PC-3 (cell line): ENCODE measurements at regions not wholly inside any gene's neighbourhood (a gene's known extent, or its start where the extent isn't known, plus 50 kb on each side); places are given as distances from the start of the nearest gene placed in this dataset.

Experiments used
- ATAC-seq: fragments of 200-7000 bp; cut with Tn5 transposase; 2 replicates; pipeline ENCODE4 v1.9.1; 2020; ENCODE audit warnings: mild to moderate bottlenecking, moderate library complexity
- BruUV-seq: library from RNA; stranded (reverse); fragments of 400-500 nt; replicated peaks from 2 replicates; lab custom pipeline; 2021; lab: Mats Ljungman, UMichigan
- CTCF ChIA-PET: fragments of 300-600 bp; sonication (Branson Sonifier 250); formaldehyde crosslinking; loops from one replicate; lab custom pipeline; 2022; ENCODE audit warnings: antibody characterized with exemption; lab: Charles Lee
- POLR2A ChIA-PET: fragments of 300-600 bp; sonication (Branson Sonifier 250); formaldehyde crosslinking; loops from one replicate; lab custom pipeline; 2022; ENCODE audit warnings: antibody characterized with exemption; ENCODE audit not compliant: unreplicated experiment; lab: Charles Lee
- DNase-seq: peaks from one replicate; pipeline ENCODE4 v3.0.0-alpha.2; 2015
- H2AFZ ChIP-seq: fragments of 300-600 bp; sonication (generic); 2 replicates; pipeline ENCODE4 v1.6.0; 2016; ENCODE audit warnings: antibody characterized with exemption, low read length
- H3F3A ChIP-seq: fragments of 300-600 bp; sonication (generic); one replicate; pipeline ENCODE4 v1.6.0; 2017; ENCODE audit warnings: antibody characterized with exemption, low read length, control low read depth, mild to moderate bottlenecking; ENCODE audit not compliant: unreplicated experiment
- H3K27ac ChIP-seq: fragments of 300-600 bp; sonication (generic); 2 replicates; pipeline ENCODE4 v1.5.1; 2016; ENCODE audit warnings: mild to moderate bottlenecking, low read length
- H3K27me3 ChIP-seq: fragments of 300-600 bp; sonication (generic); 2 replicates; pipeline ENCODE4 v1.6.1; 2016; ENCODE audit warnings: low read length, mixed read lengths
- H3K36me3 ChIP-seq: fragments of 300-600 bp; sonication (generic); 2 replicates; pipeline ENCODE4 v1.6.1; 2016; ENCODE audit warnings: low read depth, mixed run types, low read length, mixed read lengths
- H3K4me1 ChIP-seq: fragments of 300-600 bp; sonication (generic); 2 replicates; pipeline ENCODE4 v1.5.1; 2016; ENCODE audit warnings: low read length; ENCODE audit not compliant: insufficient read depth
- H3K4me2 ChIP-seq: fragments of 300-600 bp; sonication (generic); 2 replicates; pipeline ENCODE4 v1.6.0; 2016; ENCODE audit warnings: low read length
- H3K4me3 ChIP-seq: fragments of 300-600 bp; sonication (generic); 2 replicates; pipeline ENCODE4 v1.5.1; 2016; ENCODE audit warnings: mild to moderate bottlenecking, low read length, mixed read lengths
- H3K79me2 ChIP-seq: fragments of 300-600 bp; sonication (generic); 2 replicates; pipeline ENCODE4 v1.6.1; 2017; ENCODE audit warnings: low read length, mixed read lengths
- H3K9ac ChIP-seq: fragments of 300-600 bp; sonication (generic); 2 replicates; pipeline ENCODE4 v1.6.0; 2016; ENCODE audit warnings: mild to moderate bottlenecking, low read length
- H3K9me2 ChIP-seq: fragments of 300-600 bp; sonication (generic); replicated peaks from 2 replicates; pipeline ENCODE4 v1.6.1; 2016; ENCODE audit warnings: mixed run types, low read length, mixed read lengths
- H3K9me3 ChIP-seq: fragments of 300-600 bp; sonication (generic); 2 replicates; pipeline ENCODE4 v1.6.1; 2016; ENCODE audit warnings: low read length, mixed read lengths
- H4K20me1 ChIP-seq: fragments of 300-600 bp; sonication (generic); 2 replicates; pipeline ENCODE4 v1.6.1; 2016; ENCODE audit warnings: low read length, mixed read lengths
- CTCF ChIP-seq: fragments of 300-600 bp; sonication (generic); conservative IDR thresholded peaks from 2 replicates; pipeline ENCODE4 v1.5.1; 2017; ENCODE audit warnings: antibody characterized with exemption, low read depth, mild to moderate bottlenecking, low read length
- EZH2 ChIP-seq: fragments of 300-600 bp; sonication (generic); IDR thresholded peaks from one replicate; pipeline ENCODE4 v1.6.1; 2017; ENCODE audit warnings: antibody characterized with exemption, mild to moderate bottlenecking, low read length; ENCODE audit not compliant: unreplicated experiment
- EZH2phosphoT487 ChIP-seq: fragments of 300-600 bp; sonication (generic); IDR thresholded peaks from 2 replicates; pipeline ENCODE4 v1.6.1; 2018; ENCODE audit warnings: mild to moderate bottlenecking, antibody characterized with exemption, low read length, borderline replicate concordance
- intact Hi-C: fragments of 100-400 bp; cut with micrococcal nuclease; formaldehyde crosslinking; loops from 2 replicates; pipeline ENCODE4 v1.9.0; 2023

DNA sequence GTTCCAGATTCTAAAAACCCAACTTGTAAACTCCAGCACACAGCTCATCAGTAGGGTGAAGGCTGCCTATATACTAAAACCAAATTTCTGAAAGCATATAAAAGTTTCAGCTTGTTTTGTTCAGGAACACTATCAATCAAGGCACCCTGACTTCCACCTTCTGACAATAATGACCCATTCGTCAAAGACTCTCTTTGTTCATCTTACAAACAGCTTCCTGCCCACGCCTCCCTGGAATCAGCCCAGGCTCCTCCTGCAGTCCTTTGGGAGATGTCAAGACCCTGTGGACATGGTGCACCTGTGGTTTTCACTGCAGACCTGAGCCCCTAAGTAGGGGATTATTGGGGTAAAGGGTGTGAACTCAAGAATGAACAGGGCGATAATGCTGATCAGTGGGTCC is 178.9 kb upstream of the CAMK1G start:
- intact Hi-C loops = loop anchor here (2.0 kb wide), 1 partner anchor 50 kb away; no protein-coding TSS in a partner anchor
- TF ChIP-seq EZH2phosphoT487 (no peak), EZH2 (no peak), CTCF (no peak)
- H3K9ac ChIP-seq = peak overlapping the region; percentile 76
- peak overlapping the region; percentile 53 for H3K4me3 ChIP-seq
- POLR2A ChIA-PET = interaction anchor here (0.6 to 1.5 kb wide), 3 partner anchors 47 to 249 kb away, joined by 4 to 6 read pairs (median 4); no protein-coding TSS in a partner anchor
- H3K27ac ChIP-seq = peak overlapping the region; percentile 96
- H3K79me2 ChIP-seq = no peaks in the 10 kb centered on the region
- DNase-seq (peak; percentile 88), ATAC-seq (peak; percentile 62)
- no peaks in the 10 kb centered on the region for H3K9me2 ChIP-seq
- CTCF ChIA-PET = interaction anchor here (0.5 to 1.9 kb wide), 4 partner anchors 30 to 319 kb away, joined by 3 to 5 read pairs (median 4); no protein-coding TSS in a partner anchor
- H3K4me1 ChIP-seq = peaks cover 72% of the 10 kb centered on the region
- peak overlapping the region; percentile 79 for H3K4me2 ChIP-seq
- H3K9me3 ChIP-seq = no peaks in the 10 kb centered on the region
- H2AFZ ChIP-seq = 0 out of 2 replicates have a peak overlapping the region, but pooled peaks have one; percentile 46
- no peaks in the 10 kb centered on the region for H4K20me1 ChIP-seq
- H3K27me3 ChIP-seq = no peaks in the 10 kb centered on the region
- H3F3A ChIP-seq = peaks cover 34% of the 10 kb centered on the region
- no TSS peak for BruUV-seq
- no peaks in the 10 kb centered on the region for H3K36me3 ChIP-seq

DNA sequence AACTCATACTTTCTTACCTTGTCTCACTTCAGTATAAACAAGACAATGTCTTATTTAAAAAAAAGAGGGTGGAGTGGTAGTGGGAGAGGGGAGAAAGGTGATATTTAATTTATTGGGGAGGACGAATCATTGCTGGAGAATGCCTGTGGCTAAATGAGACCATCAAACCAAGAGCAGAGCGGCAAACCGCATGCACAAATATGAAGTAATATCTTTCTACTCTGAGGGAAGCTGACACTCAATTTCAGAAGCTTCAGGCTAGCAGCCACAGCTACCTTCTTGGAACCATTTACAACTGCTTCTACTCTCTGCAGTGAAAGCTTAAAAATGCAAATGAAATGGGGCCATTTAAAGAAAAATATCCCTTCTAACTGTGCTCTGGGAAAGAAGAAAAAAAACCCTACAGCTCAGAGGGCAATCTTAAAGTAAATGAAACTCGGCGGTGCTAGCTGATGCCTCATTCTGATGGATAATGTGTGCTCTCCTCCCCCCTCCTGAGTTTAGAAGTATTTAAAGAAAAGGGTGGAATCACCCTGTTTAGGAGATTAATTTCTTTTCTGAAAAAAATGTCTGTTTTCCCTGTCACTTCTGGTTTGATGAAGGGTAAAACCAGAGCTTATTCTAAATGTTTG is 178.2 kb upstream of the CAMK1G start:
- Histone ChIP-seq H3K9me2 (no peaks in the 10 kb centered on the region), H3K4me1 (peaks cover 71% of the 10 kb centered on the region), H4K20me1 (no peaks in the 10 kb centered on the region), H2AFZ (peak overlapping the region; percentile 46), H3F3A (peaks cover 34% of the 10 kb centered on the region), H3K4me3 (peak overlapping the region; percentile 53), H3K27me3 (no peaks in the 10 kb centered on the region), H3K27ac (peak overlapping the region; percentile 96), H3K36me3 (no peaks in the 10 kb centered on the region), H3K79me2 (no peaks in the 10 kb centered on the region), H3K9ac (peak overlapping the region; percentile 76), H3K9me3 (no peaks in the 10 kb centered on the region), H3K4me2 (peak overlapping the region; percentile 79)
- CTCF ChIA-PET = interaction anchor here (0.5 to 1.9 kb wide), 4 partner anchors 30 to 320 kb away, joined by 3 to 5 read pairs (median 4); no protein-coding TSS in a partner anchor
- DNase-seq (peak; percentile 94), ATAC-seq (peak; percentile 41)
- POLR2A ChIA-PET = interaction anchor here (0.5 to 1.5 kb wide), 4 partner anchors 30 to 1184 kb away, joined by 3 to 6 read pairs (median 4); no protein-coding TSS in a partner anchor
- no peak for TF ChIP-seq EZH2phosphoT487
- no peak for TF ChIP-seq CTCF
- no peak for TF ChIP-seq EZH2
- no TSS peak for BruUV-seq
- intact Hi-C loops = loop anchor here (1.0 to 2.0 kb wide), 2 partner anchors 30 to 50 kb away; no protein-coding TSS in a partner anchor
